Adrenal gland (tissue), 5 donors: ENCODE measurements at regions not wholly inside any gene's neighbourhood (a gene's known extent, or its start where the extent isn't known, plus 50 kb on each side); places are given as distances from the start of the nearest gene placed in this dataset.

ENCODE experiments used
- CTCF ChIP-seq, 6 experiments: fragments of 450-650 bp in 4 of 6; fragments of 200-600 bp in 2 of 6; sonication (generic) in 1 of 6; IDR thresholded peaks; 1 replicate in 5 of 6; 2 replicates in 1 of 6; pipeline versions ENCODE4 v1.5.1 to v1.8.0; 2016 to 2021; ENCODE audit warnings: antibody characterized with exemption in 6 of 6, mild to moderate bottlenecking in 2 of 6, moderate library complexity in 1 of 6
- POLR2A ChIP-seq, 2 donors: fragments of 450-650 bp; IDR thresholded peaks; one replicate each; pipeline ENCODE4 v1.6.1; 2017; ENCODE audit warnings: antibody characterized with exemption in 2 of 2, mild to moderate bottlenecking in 2 of 2, moderate library complexity in 1 of 2
- donor health status: DM: no; HTN: no; CAD: no.

- TF ChIP-seq CTCF (IDR thresholded peaks at IDR 0.05) (no peak), POLR2A (IDR thresholded peaks at IDR 0.05) (no peak)
These were observed 106.8 kb upstream of the BEND6 start for GRCh38 chr6:56848105-56848504.
